HG03196 (cell line): ENCODE measurements at regions not wholly inside any gene's neighbourhood (a gene's known extent, or its start where the extent isn't known, plus 50 kb on each side); places are given as distances from the start of the nearest gene placed in this dataset.

Experiments
- ATAC-seq: cut with Tn5 transposase; IDR thresholded peaks from one replicate; pipeline ENCODE4 v1.9.1; 2021; ENCODE audit not compliant: unreplicated experiment

DNA sequence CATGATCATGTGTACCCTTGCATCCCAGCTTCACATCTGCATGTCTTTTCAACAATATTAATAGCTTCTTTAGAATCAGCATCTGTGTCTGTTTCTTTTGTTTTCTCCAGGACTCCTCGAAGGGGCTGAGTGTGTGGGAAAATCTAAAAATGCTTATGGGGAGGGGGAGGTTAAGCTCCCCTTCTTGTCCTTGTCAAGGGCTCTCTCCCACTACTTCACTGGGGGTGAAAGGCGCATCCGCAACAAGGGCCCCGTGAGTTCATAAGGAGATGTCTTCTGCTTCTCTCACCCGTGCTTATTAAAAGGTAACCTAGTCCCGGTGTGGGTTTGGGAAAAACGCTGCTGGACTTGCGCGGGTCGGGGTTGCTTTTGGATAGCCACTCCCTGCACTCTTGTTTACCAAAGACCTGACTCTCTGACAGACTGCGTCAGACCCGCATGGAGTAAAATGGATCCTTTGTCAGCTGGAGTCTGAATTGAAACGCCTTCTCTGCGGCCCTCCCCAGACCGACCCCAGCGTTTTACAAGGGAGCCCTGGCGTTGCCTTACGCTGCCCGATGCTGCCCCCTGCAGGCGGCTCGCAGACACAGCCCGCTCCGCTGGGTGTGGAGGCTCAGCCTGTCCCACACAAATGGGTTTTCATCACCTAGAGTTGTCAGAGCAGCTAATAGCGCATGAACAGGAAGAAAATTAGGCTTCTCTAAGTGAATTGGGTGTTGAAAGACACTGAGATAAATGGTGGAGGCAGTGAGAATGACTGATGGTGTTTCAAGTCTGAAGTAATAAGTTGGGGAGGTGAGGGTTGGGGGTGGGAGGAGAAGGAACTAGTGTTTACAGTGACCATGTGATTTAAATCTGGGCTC lies 53.8 kb downstream of the IER5 start:
- peak; percentile 57 for ATAC-seq

DNA sequence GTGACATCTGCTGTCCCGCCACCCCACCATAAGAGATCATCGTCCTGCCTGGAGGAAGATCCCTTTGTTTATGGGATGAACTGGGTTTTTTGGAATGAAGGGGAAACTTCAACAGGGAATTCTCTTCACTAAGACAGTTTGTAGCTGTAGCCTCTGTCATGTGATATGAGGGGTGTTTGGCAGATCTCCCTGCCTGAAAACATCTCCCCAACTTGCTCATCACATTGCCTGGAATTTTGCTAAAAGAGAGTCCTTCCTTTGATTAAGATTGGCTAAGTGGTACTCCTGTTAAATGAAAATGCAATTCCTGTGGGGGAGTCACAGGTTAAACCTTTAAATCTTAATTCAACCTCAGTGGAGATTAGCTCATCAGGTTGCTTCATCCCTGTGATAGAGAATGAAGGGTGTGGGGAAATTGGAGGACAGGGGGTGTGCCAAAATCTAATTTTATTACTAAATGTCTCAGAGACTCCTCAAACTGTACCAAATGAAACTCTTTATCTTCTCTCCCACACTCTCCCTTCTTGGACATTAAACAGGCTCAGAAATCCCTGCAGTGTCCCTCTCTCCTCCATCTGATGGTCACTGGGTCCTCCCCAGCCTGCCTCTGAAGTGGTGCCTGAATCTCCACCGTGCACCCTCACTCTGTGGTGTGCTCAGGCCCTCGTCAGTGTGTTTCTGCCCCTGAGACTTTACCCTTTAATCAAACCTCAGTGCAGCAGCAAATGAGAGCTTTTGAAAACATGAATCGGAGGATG lies 54.8 kb downstream of the IER5 start:
- no peak for ATAC-seq

- no peak for ATAC-seq
Observed at GRCh38 chr1:181144238-181144637, 55.7 kb downstream of the IER5 start.

DNA sequence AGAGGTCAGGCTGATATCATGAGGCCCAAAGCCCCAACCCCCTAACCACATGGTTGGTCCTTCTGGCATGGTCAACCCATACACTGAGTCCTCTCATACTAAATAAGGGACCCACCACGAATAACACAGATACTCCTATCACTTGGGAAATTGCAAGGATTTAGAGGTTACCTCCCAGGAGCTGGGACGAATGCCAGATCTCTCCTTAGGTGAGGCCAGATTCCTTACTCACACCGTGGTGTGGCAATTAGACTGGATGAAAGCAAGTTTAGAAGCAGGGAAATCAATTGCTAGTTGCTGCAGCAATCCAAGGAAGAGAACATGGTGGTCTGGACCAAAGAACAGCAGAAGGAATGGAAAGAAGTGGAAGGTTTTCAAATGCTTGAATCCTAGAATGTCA lies 60.1 kb downstream of the IER5 start:
- ATAC-seq: no peak

GRCh38 chr1:181149326-181150125 lies 61.0 kb downstream of the IER5 start:
- peak; percentile 66 for ATAC-seq

DNA sequence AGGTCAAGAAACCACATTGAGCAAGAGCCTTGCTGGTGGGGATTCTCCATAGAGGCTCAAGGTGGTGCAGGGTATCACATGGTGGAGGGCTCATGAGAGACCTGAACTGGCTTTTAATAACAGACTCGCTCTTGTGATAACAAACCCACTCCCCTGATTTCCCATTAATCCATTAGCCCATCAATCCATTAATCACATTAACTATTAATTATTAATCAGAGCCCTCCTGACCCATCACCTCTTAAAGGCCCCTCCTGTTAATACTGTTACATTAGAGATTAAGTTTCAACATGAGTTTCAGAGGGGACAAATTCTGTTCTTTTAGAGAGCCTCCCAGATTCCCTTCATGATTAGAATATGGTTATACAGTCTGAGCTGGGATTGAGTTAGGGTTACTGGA lies 61.8 kb downstream of the IER5 start:
- no peak for ATAC-seq

DNA sequence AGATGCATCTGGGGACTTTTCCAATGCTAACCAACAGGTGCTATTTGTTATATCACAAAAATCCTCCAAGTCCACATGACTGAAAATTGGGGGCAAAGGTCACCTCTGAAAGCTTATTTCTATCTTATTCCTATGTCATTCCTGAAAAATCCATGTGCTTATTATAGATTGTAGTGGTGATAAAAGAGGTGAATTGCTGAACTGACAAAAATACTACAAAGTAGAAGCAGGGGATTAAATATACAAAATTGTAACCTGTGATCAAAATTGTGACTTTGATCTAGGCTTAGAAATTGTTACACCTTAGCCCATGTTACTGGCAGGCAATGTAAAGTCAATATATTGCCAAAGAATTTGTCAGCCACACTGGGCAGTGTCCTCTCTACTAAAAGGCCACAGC lies 62.3 kb downstream of the IER5 start:
- no peak for ATAC-seq

- peak; percentile 37 for ATAC-seq
Observed at GRCh38 chr1:181151378-181152326, 63.2 kb downstream of the IER5 start.

DNA sequence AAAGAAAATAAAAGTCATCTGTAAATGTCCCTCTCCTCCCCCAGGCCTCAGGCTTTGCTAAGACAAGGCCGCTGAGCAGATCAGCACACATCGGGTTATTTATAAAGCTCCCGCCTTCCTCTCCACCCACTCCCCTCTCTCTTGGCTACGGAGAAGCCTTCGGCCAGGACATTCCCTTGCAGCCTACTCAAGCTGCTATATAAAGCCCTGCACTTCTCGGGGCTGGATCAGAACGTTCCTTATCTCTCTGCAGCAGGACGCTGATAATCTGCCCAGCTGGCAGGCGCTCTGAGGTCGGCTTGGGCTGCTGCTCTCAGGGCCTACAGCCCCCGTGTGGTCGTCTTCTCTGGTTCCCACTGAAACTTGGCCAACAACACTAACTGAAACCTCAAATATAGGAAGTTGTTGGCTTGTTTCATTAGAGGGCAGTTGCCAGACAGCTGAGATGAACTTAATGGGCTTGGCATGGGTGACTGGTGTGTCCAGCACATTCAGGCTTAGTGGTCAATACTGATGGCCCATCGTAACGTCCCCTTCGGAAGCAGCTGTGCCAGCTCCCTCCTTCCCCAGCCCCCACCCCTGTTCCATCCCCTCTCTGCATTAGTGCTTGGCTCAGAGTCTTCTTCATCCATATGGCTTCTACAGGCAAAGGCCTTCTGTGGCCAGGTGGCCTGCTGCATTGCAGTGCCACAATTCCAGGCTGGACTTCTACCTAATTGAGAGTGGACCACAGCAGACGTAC lies 64.6 kb downstream of the IER5 start:
- peak; percentile 58 for ATAC-seq

DNA sequence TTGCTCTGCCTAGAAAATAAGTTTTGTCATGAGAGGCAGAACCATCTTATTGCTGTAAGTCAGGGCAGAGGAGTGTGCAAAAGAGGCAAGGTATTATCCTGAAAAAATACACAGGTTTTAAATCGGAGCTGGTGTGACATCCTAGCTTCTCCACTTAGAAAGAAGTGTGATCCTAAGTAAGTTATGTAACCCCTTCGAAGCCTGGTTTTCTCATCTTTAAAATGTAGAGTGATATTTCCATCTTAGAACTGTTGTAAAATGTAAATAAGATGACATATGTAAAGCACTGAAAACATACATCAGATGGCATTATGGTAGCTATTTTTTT lies 65.1 kb downstream of the IER5 start:
- no peak for ATAC-seq

- ATAC-seq: no peak
Observed at GRCh38 chr1:181155339-181155738, 66.8 kb downstream of the IER5 start.

DNA sequence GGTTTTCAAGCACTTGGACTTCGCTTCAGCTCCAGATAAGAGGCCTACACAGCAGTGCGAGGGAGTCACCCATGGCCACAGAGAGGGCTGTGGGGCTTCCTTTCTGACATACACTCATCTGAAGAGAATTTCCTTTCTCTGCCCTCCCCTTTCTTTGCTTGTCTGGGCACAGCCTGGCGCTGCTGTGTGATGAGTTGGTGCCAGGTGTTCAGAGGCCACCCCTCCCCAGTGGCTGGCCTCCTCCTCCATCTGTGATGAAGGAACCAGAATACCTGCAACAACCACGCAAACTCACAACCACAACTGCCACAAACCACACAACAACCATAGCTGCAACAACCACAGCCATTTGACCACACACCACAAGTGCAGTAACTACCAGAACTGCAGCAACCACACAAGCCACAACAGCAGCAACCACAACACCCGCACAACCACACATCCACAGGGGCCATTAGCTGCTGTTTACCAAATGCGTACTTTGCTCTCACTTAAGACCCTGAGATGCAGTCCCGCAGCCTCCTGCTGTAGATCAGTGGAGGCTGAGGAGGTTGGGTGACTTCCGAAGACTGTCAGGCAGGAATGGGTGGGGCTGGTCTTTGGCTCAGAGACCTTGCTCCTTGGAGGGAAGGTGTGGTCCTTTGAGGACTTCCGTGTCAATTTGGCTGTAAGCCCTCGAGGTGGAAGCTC lies 71.1 kb downstream of the IER5 start:
- no peak for ATAC-seq

DNA sequence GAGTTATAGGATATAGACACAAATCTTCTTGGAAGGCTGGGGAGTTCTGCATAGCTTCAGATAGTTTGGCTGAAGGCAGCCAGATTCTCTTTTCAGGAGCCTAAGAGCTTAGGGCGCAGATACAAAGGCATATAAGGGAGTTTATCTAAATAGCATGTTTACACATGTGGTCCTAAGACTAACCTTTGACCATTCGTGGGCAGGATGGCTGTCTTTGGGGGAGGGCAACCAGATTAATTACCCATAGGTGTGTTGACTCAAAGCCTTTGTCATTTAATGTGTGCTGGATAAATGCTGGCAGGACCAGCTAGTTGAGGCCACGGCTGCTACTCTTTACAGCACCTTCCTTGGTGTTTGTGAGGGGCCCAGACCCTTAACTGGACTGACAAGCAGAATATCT lies 71.8 kb downstream of the IER5 start:
- ATAC-seq: no peak

DNA sequence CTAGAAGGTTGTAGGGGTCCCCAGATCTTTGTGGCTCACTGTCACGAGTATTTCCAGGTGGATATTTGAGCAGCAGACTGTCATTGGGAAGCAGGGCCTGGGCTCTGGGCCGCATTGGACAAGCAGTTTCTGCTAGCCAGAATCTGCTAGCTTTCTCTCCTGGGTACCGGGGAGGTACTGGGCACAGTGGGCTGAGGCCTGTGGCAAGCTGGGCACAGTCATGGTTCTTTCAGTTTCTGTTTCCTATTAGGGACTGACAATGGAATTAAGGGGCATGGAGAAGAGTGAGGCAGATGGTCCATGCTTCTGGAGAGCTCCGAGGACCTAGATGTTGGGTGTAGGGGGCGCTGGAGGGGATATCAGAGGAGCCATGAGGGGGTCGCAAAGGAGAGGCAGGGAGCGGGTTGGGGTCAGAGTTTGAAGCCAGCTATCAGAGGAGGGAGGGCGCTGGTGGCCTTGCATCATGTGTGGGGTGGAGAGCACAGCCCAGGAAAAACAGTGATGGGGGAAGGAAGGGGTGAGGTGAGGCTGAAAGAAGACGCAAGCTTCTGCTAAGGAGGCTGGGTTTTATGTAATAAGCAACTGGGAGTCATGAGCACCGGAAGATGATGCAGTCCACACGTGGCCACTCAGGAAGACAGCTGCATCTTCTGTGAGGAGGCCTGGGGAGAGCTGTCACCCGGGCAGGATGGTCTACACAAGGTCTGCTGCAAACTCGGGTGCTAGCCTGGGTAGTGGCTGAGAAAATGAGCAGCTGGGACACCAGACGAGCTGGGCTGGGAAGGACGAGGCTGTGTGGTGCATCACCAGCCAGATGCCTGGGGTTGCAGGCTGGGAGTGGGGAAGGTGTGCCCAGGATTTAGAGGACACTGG lies 72.7 kb downstream of the IER5 start:
- ATAC-seq: no peak

DNA sequence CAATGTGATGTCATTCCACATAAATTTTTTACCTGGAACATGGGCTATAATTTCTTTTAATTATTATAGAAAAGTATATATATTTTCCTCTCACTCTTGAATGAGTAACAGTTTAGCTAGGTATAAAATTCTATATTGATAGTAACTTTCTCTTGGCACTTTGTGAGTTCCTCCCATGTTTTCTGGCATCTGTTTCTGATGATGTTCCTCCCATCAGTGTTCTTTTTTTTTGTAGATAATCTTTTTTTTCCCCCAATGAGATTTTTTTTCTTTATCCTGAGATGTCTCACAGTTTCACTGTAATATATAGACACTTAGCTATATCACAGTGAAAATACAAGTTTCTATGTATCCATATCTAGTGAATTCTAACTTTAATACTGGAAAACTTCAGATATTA lies 75.2 kb downstream of the IER5 start:
- no peak for ATAC-seq

GRCh38 chr1:181166377-181167196 lies 78.1 kb downstream of the IER5 start:
- peak; percentile 86 for ATAC-seq

GRCh38 chr1:181169281-181169865 lies 80.9 kb downstream of the IER5 start:
- ATAC-seq: no peak
